ENCODE measurements at regions not wholly inside any gene's neighbourhood (a gene's known extent, or its start where the extent isn't known, plus 50 kb on each side); places are given as distances from the start of the nearest gene placed in this dataset.

- TF ChIP-seq CTCF (IDR thresholded peaks at IDR 0.05; ENCODE audit: low read depth, low read length, poor library complexity, severe bottlenecking) (no peak), EZH2phosphoT487 (IDR thresholded peaks at IDR 0.05; ENCODE audit: borderline replicate concordance, low read length) (no peak)
These were observed 69.9 kb upstream of the POU3F2 start for GRCh38 chr6:98764373-98764911.
